Lower leg skin (tissue), 4 donors: ENCODE measurements at regions not wholly inside any gene's neighbourhood (a gene's known extent, or its start where the extent isn't known, plus 50 kb on each side); places are given as distances from the start of the nearest gene placed in this dataset.
"Not testable (repeated sequence)": the region's sequence is repeated elsewhere in the genome, so short reads cannot be mapped to it uniquely, and the experiment has no call there.

Experiments
- DNase-seq, 2 donors: peaks; one replicate each; pipeline ENCODE4 v3.0.0-alpha.2; 2019; ENCODE audit warnings: low spot score in 2 of 2
- H3K4me3 ChIP-seq: fragments of 200-600 bp; sonication (generic); 2 replicates; pipeline ENCODE4 v1.5.1; 2017; ENCODE audit warnings: mild to moderate bottlenecking, low read depth; ENCODE audit not compliant: poor library complexity, severe bottlenecking
- CTCF ChIP-seq, 3 donors: fragments of 450-650 bp; IDR thresholded peaks; one replicate each; pipeline ENCODE4 v1.5.1; 2016; ENCODE audit warnings: antibody characterized with exemption in 3 of 3, mild to moderate bottlenecking in 3 of 3, moderate library complexity in 2 of 3
- POLR2A ChIP-seq, 2 donors: fragments of 450-650 bp; IDR thresholded peaks; one replicate each; pipeline ENCODE4 v1.6.1; 2016 to 2017; ENCODE audit warnings: antibody characterized with exemption in 2 of 2, mild to moderate bottlenecking in 1 of 2, moderate library complexity in 1 of 2
- WGBS, 2 donors: methylation state at CpG; one replicate each; pipeline ENCODE4 v1.1.5; 2018; 5-methylcytosine and 5-hydroxymethylcytosine counted together
- intact Hi-C: fragments of 100-400 bp; cut with DNase I; formaldehyde crosslinking; loops from one replicate; pipeline ENCODE4 v1.15.0; 2023; ENCODE audit warnings: low total_unique reads

DNA sequence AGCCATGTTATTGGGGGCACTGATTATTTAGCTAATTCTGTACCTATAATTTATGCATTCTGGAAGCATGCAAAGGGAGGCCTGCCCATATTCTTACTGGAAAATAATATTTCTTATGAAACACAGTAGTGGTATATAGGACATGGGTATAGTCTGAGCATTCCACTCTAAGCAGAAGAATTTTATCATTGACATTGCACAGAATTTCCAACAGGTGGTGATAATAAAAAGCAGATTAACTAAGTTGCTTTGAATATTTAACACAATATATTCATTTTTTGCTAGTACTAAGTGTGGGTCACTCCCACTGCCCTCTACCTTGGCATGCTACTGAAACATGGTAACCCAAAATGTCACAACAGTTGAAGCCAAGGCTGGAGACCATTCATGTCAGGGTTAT lies 728.8 kb upstream of the FAT3 start:
- intact Hi-C loops = no loop called here
- DNase-seq = no peak
- TF ChIP-seq POLR2A (IDR thresholded peaks at IDR 0.05) = no peak
- TF ChIP-seq CTCF (IDR thresholded peaks at IDR 0.05) = no peak
- H3K4me3 ChIP-seq = no peak overlapping the region

DNA sequence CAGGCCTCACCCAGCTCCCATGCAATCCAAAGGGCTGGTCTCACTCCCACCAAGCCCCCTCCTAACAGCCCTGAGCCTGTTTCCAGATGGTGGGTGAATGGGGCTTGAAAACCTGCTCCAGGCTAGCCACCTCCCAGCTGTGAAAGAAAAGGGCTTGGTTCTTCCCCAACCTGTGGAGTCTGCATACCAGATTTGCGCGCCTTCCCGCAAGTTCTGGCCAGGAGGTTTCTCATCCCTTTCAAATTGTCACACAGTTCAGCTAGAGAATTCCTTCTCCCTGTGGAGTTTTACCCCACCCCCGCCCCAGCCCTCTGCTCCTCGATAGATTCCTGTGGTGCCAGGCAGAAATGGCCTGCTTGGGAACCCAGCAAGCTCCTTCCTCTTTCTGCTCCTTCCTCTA lies 734.6 kb upstream of the FAT3 start:
- DNase-seq = no peak
- WGBS, 2 donors = 71 to 72% methylated on average over 5 of the region's 5 CpGs
- TF ChIP-seq POLR2A (IDR thresholded peaks at IDR 0.05) = no peak
- intact Hi-C loops = no loop called here
- no peak overlapping the region for H3K4me3 ChIP-seq

DNA sequence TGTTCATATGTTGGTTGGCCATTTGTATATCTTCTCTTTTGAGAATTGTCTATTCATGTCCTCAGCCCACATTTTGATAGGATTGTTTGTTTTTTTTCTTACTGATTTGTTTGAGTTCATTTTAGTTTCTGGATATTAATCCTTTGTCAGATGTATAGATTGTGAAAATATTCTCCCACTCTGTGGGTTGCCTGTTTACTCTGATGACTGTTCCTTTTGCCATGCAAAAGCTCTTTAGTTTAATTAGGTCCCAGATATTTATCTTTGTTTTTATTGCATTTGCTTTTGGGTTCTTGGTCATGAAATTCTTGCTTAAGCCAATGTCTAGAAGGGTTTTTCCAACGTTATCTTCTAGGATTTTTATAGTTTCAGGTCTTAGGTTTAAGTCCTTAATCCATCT lies 740.7 kb upstream of the FAT3 start:
- intact Hi-C loops = not testable (repeated sequence)
- WGBS, 2 donors = 50 to 62% methylated on average over 1 of the region's 1 CpG

DNA sequence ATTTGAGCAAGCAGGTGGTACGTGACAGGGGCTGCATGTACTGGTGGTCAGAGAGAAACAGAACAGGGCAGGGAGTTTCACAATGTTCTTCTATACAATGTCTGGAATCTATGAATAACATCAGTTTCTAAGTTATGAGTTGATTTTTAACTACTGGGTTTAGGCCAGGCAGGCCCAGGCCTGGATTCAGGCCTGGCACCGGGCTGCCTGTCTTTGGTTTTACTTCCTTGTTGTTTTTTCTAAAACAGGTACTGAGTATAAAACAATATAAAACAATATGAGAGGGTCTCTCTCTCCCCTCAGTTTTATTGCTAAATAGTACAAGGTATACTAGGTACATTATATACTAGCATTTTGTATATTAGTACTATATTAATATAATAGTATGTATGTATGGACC lies 742.7 kb upstream of the FAT3 start:
- DNase-seq, intact Hi-C loops, H3K4me3 ChIP-seq: not testable (repeated sequence)
- WGBS, 2 donors = 58 to 66% methylated on average over 2 of the region's 2 CpGs

More for the DNA sequence above, 740.7 kb upstream of the FAT3 start:
- DNase-seq, H3K4me3 ChIP-seq: not testable (repeated sequence)

DNA sequence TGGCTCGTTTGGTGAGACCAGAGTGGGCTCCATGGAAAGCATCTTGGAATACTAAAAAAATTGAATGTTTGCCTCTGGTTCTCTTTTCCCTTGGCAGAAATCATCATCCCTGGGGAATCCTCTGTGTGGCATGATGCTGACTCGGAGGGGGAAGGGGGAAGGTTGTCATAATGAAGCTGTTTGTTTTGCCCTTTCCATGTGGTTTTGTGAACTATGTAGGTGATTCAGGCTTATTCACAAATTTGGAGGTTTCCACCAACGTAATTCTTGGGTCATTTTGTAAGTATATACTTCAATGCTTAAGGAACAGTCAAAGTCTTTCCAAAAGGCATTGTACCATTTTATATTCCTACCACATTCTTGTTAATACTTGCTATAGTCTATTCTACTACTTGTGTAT lies 754.0 kb upstream of the FAT3 start:
- DNase-seq = no peak
- 50 to 51% methylated on average over 3 of the region's 3 CpGs for WGBS, 2 donors
- intact Hi-C loops = no loop called here
- TF ChIP-seq POLR2A (IDR thresholded peaks at IDR 0.05) (no peak), CTCF (IDR thresholded peaks at IDR 0.05) (no peak)
- no peak overlapping the region for H3K4me3 ChIP-seq

- 73 to 87% methylated on average over 1 of the region's 1 CpG for WGBS, 2 donors
- DNase-seq = no peak
- TF ChIP-seq CTCF (IDR thresholded peaks at IDR 0.05) (no peak), POLR2A (IDR thresholded peaks at IDR 0.05) (no peak)
- no peak overlapping the region for H3K4me3 ChIP-seq
- intact Hi-C loops = no loop called here
Measured at GRCh38 chr11:91459840-91460239, 764.8 kb upstream of the FAT3 start.

GRCh38 chr11:91446267-91446666 lies 778.4 kb upstream of the FAT3 start:
- no peak overlapping the region for H3K4me3 ChIP-seq
- no peak for DNase-seq
- intact Hi-C loops = no loop called here
- TF ChIP-seq CTCF (IDR thresholded peaks at IDR 0.05) (no peak), POLR2A (IDR thresholded peaks at IDR 0.05) (no peak)
- 79 to 88% methylated on average over 4 of the region's 4 CpGs for WGBS, 2 donors
